ENCODE measurements at regions not wholly inside any gene's neighbourhood (a gene's known extent, or its start where the extent isn't known, plus 50 kb on each side); places are given as distances from the start of the nearest gene placed in this dataset.
"Not testable (repeated sequence)": the region's sequence is repeated elsewhere in the genome, so short reads cannot be mapped to it uniquely, and the experiment has no call there.

- Histone ChIP-seq H3K27ac (no peak overlapping the region), H3K4me3 (no peak overlapping the region), H3K4me1 (no peaks in the 10 kb centered on the region), H3K27me3 (peaks cover 63% of the 10 kb centered on the region), H3K36me3 (no peaks in the 10 kb centered on the region), H3K9me3 (no peaks in the 10 kb centered on the region)
- TF ChIP-seq EP300 (IDR thresholded peaks at IDR 0.05) (no peak), CTCF (IDR thresholded peaks at IDR 0.05) (no peak)
- 0 to 12% methylated on average over 1 to 2 of the region's 2 CpGs for WGBS, 2 donors (ENCODE audit: low coverage in 1 of 2)
- ATAC-seq, result no peak
These were observed 93.2 kb downstream of the CRLF2 start for GRCh38 chrX:1119275-1119674.

- no peaks in the 10 kb centered on the region for H3K36me3 ChIP-seq
- H3K27me3 ChIP-seq, result peaks cover 63% of the 10 kb centered on the region
- no peaks in the 10 kb centered on the region for H3K9me3 ChIP-seq
- H3K4me1 ChIP-seq, result no peaks in the 10 kb centered on the region
- H3K4me3 ChIP-seq, result no peak overlapping the region
- H3K27ac ChIP-seq, result no peak overlapping the region
- ATAC-seq, result no peak
- TF ChIP-seq CTCF (IDR thresholded peaks at IDR 0.05) (no peak), POLR2A (IDR thresholded peaks at IDR 0.05) (no peak), EP300 (IDR thresholded peaks at IDR 0.05) (no peak), POLR2AphosphoS5 (IDR thresholded peaks at IDR 0.05) (no peak)
- WGBS, 2 donors (ENCODE audit: low coverage in 1 of 2), result 48 to 53% methylated on average over 4 of the region's 4 CpGs
These were observed 93.8 kb downstream of the CRLF2 start for GRCh38 chrX:1118572-1119199.

GRCh38 chrX:1115411-1115810 lies 97.0 kb downstream of the CRLF2 start:
- not testable (repeated sequence) for H3K36me3 ChIP-seq, H3K4me1 ChIP-seq, H3K9me3 ChIP-seq, H3K4me3 ChIP-seq, H3K27ac ChIP-seq, ATAC-seq
- peaks cover 73% of the 10 kb centered on the region for H3K27me3 ChIP-seq
- 78% methylated on average over 3 of the region's 12 CpGs; no CpG with 5 or more reads in 1 of the 2 donors for WGBS, 2 donors (ENCODE audit: low coverage in 1 of 2)

GRCh38 chrX:1112321-1112720 lies 100.1 kb downstream of the CRLF2 start:
- H3K27me3 ChIP-seq, result peaks cover 86% of the 10 kb centered on the region
- 20 to 33% methylated on average over 9 of the region's 9 CpGs for WGBS, 2 donors (ENCODE audit: low coverage in 1 of 2)

GRCh38 chrX:1111601-1112300 lies 100.7 kb downstream of the CRLF2 start:
- 1 to 4% methylated on average over 12 to 16 of the region's 17 CpGs for WGBS, 2 donors (ENCODE audit: low coverage in 1 of 2)
- Histone ChIP-seq H3K27me3 (peaks cover 87% of the 10 kb centered on the region), H3K4me3 (no peak overlapping the region), H3K27ac (no peak overlapping the region), H3K36me3 (no peaks in the 10 kb centered on the region), H3K9me3 (no peaks in the 10 kb centered on the region), H3K4me1 (no peaks in the 10 kb centered on the region)
- no peak for ATAC-seq
- TF ChIP-seq CTCF (IDR thresholded peaks at IDR 0.05) (no peak), EP300 (IDR thresholded peaks at IDR 0.05) (no peak), POLR2AphosphoS5 (IDR thresholded peaks at IDR 0.05) (no peak), POLR2A (IDR thresholded peaks at IDR 0.05) (no peak)

More at GRCh38 chrX:1112321-1112720, 100.1 kb downstream of the CRLF2 start:
- no peak for ATAC-seq
- no peaks in the 10 kb centered on the region for H3K9me3 ChIP-seq
- H3K27ac ChIP-seq, result no peak overlapping the region
- no peaks in the 10 kb centered on the region for H3K4me1 ChIP-seq
- no peaks in the 10 kb centered on the region for H3K36me3 ChIP-seq
- H3K4me3 ChIP-seq, result no peak overlapping the region
- TF ChIP-seq CTCF (IDR thresholded peaks at IDR 0.05), result no peak
- TF ChIP-seq POLR2AphosphoS5 (IDR thresholded peaks at IDR 0.05), result no peak
- TF ChIP-seq EP300 (IDR thresholded peaks at IDR 0.05), result no peak
- no peak for TF ChIP-seq POLR2A (IDR thresholded peaks at IDR 0.05)

All from gastroesophageal sphincter (tissue), 4 donors.